ENCODE measurements at regions not wholly inside any gene's neighbourhood (a gene's known extent, or its start where the extent isn't known, plus 50 kb on each side); places are given as distances from the start of the nearest gene placed in this dataset.

DNA sequence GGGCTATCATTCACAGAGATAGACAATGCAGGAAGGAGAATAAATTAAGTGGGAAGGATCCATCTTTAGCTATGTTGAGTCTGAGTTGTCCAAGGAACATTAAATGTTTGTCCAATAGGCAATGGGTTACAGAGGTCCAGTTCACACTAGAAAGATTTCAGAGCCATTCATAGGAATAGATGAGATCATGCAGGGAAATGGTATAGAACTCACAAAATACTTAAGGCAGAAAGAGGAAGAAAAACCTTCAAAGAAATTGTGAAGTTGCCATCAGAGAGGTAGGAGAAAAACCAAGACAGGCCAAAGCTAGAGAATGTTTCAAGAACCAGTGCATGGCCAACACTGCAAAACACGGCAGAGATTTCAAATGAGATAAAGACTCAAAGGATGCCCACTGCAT lies 94.1 kb downstream of the PHLDA1 start:
- TF ChIP-seq, protein P1, sequence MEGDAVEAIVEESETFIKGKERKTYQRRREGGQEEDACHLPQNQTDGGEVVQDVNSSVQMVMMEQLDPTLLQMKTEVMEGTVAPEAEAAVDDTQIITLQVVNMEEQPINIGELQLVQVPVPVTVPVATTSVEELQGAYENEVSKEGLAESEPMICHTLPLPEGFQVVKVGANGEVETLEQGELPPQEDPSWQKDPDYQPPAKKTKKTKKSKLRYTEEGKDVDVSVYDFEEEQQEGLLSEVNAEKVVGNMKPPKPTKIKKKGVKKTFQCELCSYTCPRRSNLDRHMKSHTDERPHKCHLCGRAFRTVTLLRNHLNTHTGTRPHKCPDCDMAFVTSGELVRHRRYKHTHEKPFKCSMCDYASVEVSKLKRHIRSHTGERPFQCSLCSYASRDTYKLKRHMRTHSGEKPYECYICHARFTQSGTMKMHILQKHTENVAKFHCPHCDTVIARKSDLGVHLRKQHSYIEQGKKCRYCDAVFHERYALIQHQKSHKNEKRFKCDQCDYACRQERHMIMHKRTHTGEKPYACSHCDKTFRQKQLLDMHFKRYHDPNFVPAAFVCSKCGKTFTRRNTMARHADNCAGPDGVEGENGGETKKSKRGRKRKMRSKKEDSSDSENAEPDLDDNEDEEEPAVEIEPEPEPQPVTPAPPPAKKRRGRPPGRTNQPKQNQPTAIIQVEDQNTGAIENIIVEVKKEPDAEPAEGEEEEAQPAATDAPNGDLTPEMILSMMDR (IDR thresholded peaks at IDR 0.05): no peak
- no peak for TF ChIP-seq EP300 (IDR thresholded peaks at IDR 0.05; ENCODE audit: borderline replicate concordance in 1 of 2, low read depth in 1 of 2, low read length in 1 of 2)
- TF ChIP-seq, protein P2, sequence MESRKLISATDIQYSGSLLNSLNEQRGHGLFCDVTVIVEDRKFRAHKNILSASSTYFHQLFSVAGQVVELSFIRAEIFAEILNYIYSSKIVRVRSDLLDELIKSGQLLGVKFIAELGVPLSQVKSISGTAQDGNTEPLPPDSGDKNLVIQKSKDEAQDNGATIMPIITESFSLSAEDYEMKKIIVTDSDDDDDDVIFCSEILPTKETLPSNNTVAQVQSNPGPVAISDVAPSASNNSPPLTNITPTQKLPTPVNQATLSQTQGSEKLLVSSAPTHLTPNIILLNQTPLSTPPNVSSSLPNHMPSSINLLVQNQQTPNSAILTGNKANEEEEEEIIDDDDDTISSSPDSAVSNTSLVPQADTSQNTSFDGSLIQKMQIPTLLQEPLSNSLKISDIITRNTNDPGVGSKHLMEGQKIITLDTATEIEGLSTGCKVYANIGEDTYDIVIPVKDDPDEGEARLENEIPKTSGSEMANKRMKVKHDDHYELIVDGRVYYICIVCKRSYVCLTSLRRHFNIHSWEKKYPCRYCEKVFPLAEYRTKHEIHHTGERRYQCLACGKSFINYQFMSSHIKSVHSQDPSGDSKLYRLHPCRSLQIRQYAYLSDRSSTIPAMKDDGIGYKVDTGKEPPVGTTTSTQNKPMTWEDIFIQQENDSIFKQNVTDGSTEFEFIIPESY (IDR thresholded peaks at IDR 0.05; ENCODE audit: borderline replicate concordance, low read depth): no peak
- no peak for TF ChIP-seq RFX5 (IDR thresholded peaks at IDR 0.05; ENCODE audit: low read length)
- TF ChIP-seq MXI1 (IDR thresholded peaks at IDR 0.05; ENCODE audit: low read depth, low read length): no peak
- TF ChIP-seq, protein P3, sequence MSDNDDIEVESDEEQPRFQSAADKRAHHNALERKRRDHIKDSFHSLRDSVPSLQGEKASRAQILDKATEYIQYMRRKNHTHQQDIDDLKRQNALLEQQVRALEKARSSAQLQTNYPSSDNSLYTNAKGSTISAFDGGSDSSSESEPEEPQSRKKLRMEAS (IDR thresholded peaks at IDR 0.05; ENCODE audit: low read depth): no peak
- TF ChIP-seq NRF1 (IDR thresholded peaks at IDR 0.05; ENCODE audit: low read depth, low read length): no peak
- TF ChIP-seq YY1 (IDR thresholded peaks at IDR 0.05; ENCODE audit: low read depth): no peak
- TF ChIP-seq GATA2 (CRISPR knock-in tag; IDR thresholded peaks at IDR 0.05): no peak
- no peak for TF ChIP-seq JUND (IDR thresholded peaks at IDR 0.05)
